ENCODE measurements at regions not wholly inside any gene's neighbourhood (a gene's known extent, or its start where the extent isn't known, plus 50 kb on each side); places are given as distances from the start of the nearest gene placed in this dataset.

GRCh38 chr6:33967966-33968724 lies 164.3 kb upstream of the MLN start:
- no peaks in the 10 kb centered on the region for H3K36me3 Mint-ChIP-seq (ENCODE audit: low read depth)
- H3K4me3 Mint-ChIP-seq: no peak overlapping the region
- H3K27ac Mint-ChIP-seq: no peak overlapping the region
- H3K4me1 Mint-ChIP-seq (ENCODE audit: low read depth): no peaks in the 10 kb centered on the region
- intact Hi-C loops (cut with micrococcal nuclease): no loop called here
- CTCF ChIA-PET: no interaction called here
- no peak for DNase-seq
- no peaks in the 10 kb centered on the region for H3K9me3 Mint-ChIP-seq
- peaks cover 10% of the 10 kb centered on the region for H3K27me3 Mint-ChIP-seq (ENCODE audit: low read depth)

- Mint-ChIP-seq H3K27me3 (ENCODE audit: low read depth) (peaks cover 10% of the 10 kb centered on the region), H3K36me3 (ENCODE audit: low read depth) (no peaks in the 10 kb centered on the region), H3K9me3 (no peaks in the 10 kb centered on the region), H3K4me3 (no peak overlapping the region), H3K27ac (no peak overlapping the region), H3K4me1 (ENCODE audit: low read depth) (no peaks in the 10 kb centered on the region)
- intact Hi-C loops (cut with micrococcal nuclease): no loop called here
- DNase-seq: no peak
- CTCF ChIA-PET: no interaction called here
Measured at GRCh38 chr6:33967265-33967767, 163.5 kb upstream of the MLN start.

- peaks cover 10% of the 10 kb centered on the region for H3K27me3 Mint-ChIP-seq (ENCODE audit: low read depth)
- no peak overlapping the region for H3K4me3 Mint-ChIP-seq
- CTCF ChIA-PET: no interaction called here
- no peaks in the 10 kb centered on the region for H3K9me3 Mint-ChIP-seq
- intact Hi-C loops (cut with micrococcal nuclease): no loop called here
- no peak overlapping the region for H3K27ac Mint-ChIP-seq
- no peak for DNase-seq
- H3K4me1 Mint-ChIP-seq (ENCODE audit: low read depth): no peaks in the 10 kb centered on the region
- no peaks in the 10 kb centered on the region for H3K36me3 Mint-ChIP-seq (ENCODE audit: low read depth)
Measured at GRCh38 chr6:33966536-33966935, 162.7 kb upstream of the MLN start.

GRCh38 chr6:33965766-33966165 lies 162.0 kb upstream of the MLN start:
- intact Hi-C loops (cut with micrococcal nuclease): no loop called here
- DNase-seq: no peak
- CTCF ChIA-PET: interaction anchor here (0.7 kb wide), 1 partner anchor 13 kb away, joined by 3 read pairs; no protein-coding TSS in a partner anchor
- Mint-ChIP-seq H3K9me3 (no peaks in the 10 kb centered on the region), H3K27me3 (ENCODE audit: low read depth) (peaks cover 10% of the 10 kb centered on the region), H3K27ac (no peak overlapping the region), H3K4me3 (no peak overlapping the region), H3K4me1 (ENCODE audit: low read depth) (no peaks in the 10 kb centered on the region), H3K36me3 (ENCODE audit: low read depth) (no peaks in the 10 kb centered on the region)

GRCh38 chr6:33964387-33964786 lies 160.6 kb upstream of the MLN start:
- Mint-ChIP-seq H3K27me3 (ENCODE audit: low read depth) (peaks cover 6% of the 10 kb centered on the region), H3K4me3 (no peak overlapping the region), H3K4me1 (ENCODE audit: low read depth) (no peaks in the 10 kb centered on the region), H3K9me3 (no peaks in the 10 kb centered on the region), H3K27ac (no peak overlapping the region), H3K36me3 (ENCODE audit: low read depth) (no peaks in the 10 kb centered on the region)
- no peak for DNase-seq
- intact Hi-C loops (cut with micrococcal nuclease): no loop called here
- CTCF ChIA-PET: interaction anchor here (0.6 kb wide), 1 partner anchor 221 kb away, joined by 3 read pairs; no protein-coding TSS in a partner anchor

DNA sequence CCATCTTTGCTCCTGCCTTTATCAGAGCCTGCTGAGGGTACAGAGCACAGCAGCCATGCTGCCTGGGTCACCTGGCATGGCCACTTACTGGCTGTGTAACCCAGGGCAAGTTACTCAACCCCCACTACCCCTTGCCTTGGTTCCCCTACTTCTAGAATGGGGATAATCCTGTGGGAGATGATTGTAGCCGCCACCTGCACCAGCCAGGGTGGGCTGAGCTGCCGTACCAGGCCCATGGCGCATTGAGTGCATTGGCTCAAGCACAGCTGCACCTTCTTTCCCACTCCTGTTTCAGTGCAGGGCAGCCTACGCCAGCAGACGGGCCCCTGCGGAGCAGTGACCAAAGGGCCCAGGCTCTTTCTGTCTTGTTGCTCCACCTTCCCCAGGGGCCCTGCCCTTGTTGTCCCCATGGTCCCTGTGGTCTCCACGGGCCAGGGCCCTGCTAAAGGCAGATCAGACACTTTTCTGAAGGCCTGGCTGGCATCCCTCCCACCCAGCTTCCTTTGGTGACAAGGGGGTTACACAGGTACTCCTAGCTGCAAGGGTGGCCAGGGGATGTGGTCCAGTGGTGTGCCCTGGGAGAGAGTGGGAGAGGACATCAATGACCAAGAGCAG lies 159.4 kb upstream of the MLN start:
- CTCF ChIA-PET: no interaction called here
- DNase-seq: no peak

GRCh38 chr6:33962246-33963027 lies 158.6 kb upstream of the MLN start:
- Mint-ChIP-seq H3K4me3 (no peak overlapping the region), H3K27me3 (ENCODE audit: low read depth) (no peaks in the 10 kb centered on the region), H3K9me3 (no peaks in the 10 kb centered on the region), H3K36me3 (ENCODE audit: low read depth) (no peaks in the 10 kb centered on the region), H3K4me1 (ENCODE audit: low read depth) (no peaks in the 10 kb centered on the region), H3K27ac (no peak overlapping the region)
- no peak for DNase-seq
- CTCF ChIA-PET: interaction anchor here (0.7 kb wide), 1 partner anchor 27 kb away, joined by 3 read pairs; no protein-coding TSS in a partner anchor
- intact Hi-C loops (cut with micrococcal nuclease): no loop called here

More for the DNA sequence above, 159.4 kb upstream of the MLN start:
- H3K36me3 Mint-ChIP-seq (ENCODE audit: low read depth): no peaks in the 10 kb centered on the region
- H3K4me1 Mint-ChIP-seq (ENCODE audit: low read depth): no peaks in the 10 kb centered on the region
- peaks cover 6% of the 10 kb centered on the region for H3K27me3 Mint-ChIP-seq (ENCODE audit: low read depth)
- H3K4me3 Mint-ChIP-seq: no peak overlapping the region
- intact Hi-C loops (cut with micrococcal nuclease): no loop called here
- H3K27ac Mint-ChIP-seq: no peak overlapping the region
- no peaks in the 10 kb centered on the region for H3K9me3 Mint-ChIP-seq

DNA sequence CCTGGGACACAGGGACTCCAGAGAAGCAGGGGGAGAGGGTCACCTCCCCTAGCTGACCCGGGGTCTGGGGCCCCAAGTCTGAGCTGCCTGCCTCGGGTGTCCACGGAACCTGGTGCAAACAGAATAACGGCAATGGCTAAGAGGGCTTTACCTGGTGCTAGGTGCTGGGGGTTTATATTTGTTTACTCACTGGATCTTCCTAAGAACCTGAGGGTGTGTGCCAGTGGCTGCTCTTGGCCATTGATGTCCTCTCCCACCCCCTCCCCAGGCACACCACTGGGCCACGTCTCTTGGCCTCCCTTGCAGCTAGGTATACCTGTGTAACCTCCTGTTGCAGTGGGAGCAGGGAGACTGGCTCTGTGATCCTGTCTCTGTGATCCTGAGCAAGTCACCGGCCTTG lies 157.9 kb upstream of the MLN start:
- DNase-seq: no peak
- intact Hi-C loops (cut with micrococcal nuclease): no loop called here
- CTCF ChIA-PET: interaction anchor here (0.7 kb wide), 1 partner anchor 26 kb away, joined by 3 read pairs; no protein-coding TSS in a partner anchor
- H3K9me3 Mint-ChIP-seq: no peaks in the 10 kb centered on the region
- H3K4me1 Mint-ChIP-seq (ENCODE audit: low read depth): no peaks in the 10 kb centered on the region
- no peaks in the 10 kb centered on the region for H3K36me3 Mint-ChIP-seq (ENCODE audit: low read depth)
- no peak overlapping the region for H3K27ac Mint-ChIP-seq
- no peaks in the 10 kb centered on the region for H3K27me3 Mint-ChIP-seq (ENCODE audit: low read depth)
- H3K4me3 Mint-ChIP-seq: no peak overlapping the region

- CTCF ChIA-PET: interaction anchor here (0.6 kb wide), 1 partner anchor 1643 kb away, joined by 4 read pairs; no protein-coding TSS in a partner anchor
- Mint-ChIP-seq H3K9me3 (no peaks in the 10 kb centered on the region), H3K4me1 (ENCODE audit: low read depth) (no peaks in the 10 kb centered on the region), H3K27me3 (ENCODE audit: low read depth) (no peaks in the 10 kb centered on the region), H3K36me3 (ENCODE audit: low read depth) (no peaks in the 10 kb centered on the region), H3K4me3 (no peak overlapping the region), H3K27ac (no peak overlapping the region)
- intact Hi-C loops (cut with micrococcal nuclease): no loop called here
- no peak for DNase-seq
Measured at GRCh38 chr6:33960345-33961313, 156.8 kb upstream of the MLN start.

DNA sequence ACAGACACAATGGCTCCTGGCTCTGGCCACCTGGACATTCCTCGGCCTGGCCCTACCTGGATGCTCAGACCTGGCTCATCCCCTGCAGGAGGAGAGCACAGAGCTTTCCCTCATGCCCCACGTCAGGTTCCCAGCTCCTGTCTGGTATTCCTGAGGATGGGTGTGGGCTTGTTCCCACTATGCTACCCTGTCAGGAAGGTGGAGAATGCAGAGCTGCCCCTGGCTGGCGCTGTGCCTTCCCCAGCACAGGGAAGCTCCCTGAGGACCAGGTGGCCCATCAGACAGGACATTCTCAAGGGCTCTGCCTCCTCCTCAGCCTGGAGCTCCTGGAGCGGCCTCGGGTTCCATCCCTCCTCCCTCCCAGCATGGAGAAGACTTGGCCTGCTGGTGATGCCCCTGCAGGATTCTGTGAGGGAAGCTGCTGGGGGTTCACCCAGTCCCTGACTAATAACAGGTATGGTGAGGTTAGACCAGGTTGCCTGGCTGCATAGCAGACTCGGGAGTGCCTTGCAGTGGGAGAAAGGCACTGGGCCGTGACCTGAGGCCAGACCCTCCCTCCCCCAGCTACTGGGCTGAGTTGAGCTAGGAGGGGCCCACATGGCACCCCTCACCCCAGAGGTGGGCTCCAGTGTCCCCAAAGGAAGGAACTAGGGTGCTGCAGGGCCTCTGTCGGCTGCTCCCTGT lies 156.0 kb upstream of the MLN start:
- CTCF ChIA-PET: interaction anchor here (1.3 kb wide), 1 partner anchor 11 kb away, joined by 3 read pairs; no protein-coding TSS in a partner anchor
- H3K27me3 Mint-ChIP-seq (ENCODE audit: low read depth): no peaks in the 10 kb centered on the region
- H3K36me3 Mint-ChIP-seq (ENCODE audit: low read depth): no peaks in the 10 kb centered on the region
- no peak for DNase-seq
- H3K9me3 Mint-ChIP-seq: no peaks in the 10 kb centered on the region
- H3K4me3 Mint-ChIP-seq: no peak overlapping the region
- intact Hi-C loops (cut with micrococcal nuclease): no loop called here
- H3K4me1 Mint-ChIP-seq (ENCODE audit: low read depth): no peaks in the 10 kb centered on the region
- no peak overlapping the region for H3K27ac Mint-ChIP-seq

GRCh38 chr6:33959329-33959651 lies 155.5 kb upstream of the MLN start:
- H3K27ac Mint-ChIP-seq: no peak overlapping the region
- peaks cover 4% of the 10 kb centered on the region for H3K4me1 Mint-ChIP-seq (ENCODE audit: low read depth)
- no peaks in the 10 kb centered on the region for H3K27me3 Mint-ChIP-seq (ENCODE audit: low read depth)
- no peaks in the 10 kb centered on the region for H3K36me3 Mint-ChIP-seq (ENCODE audit: low read depth)
- intact Hi-C loops (cut with micrococcal nuclease): no loop called here
- H3K4me3 Mint-ChIP-seq: no peak overlapping the region
- H3K9me3 Mint-ChIP-seq: no peaks in the 10 kb centered on the region
- CTCF ChIA-PET: interaction anchor here (1.3 kb wide), 1 partner anchor 10 kb away, joined by 3 read pairs; no protein-coding TSS in a partner anchor
- no peak for DNase-seq

Measured in activated naive CD4-positive, alpha-beta T cell treated with anti-CD3 and anti-CD28 coated beads for 36 hours (primary cell).